ENCODE measurements at regions not wholly inside any gene's neighbourhood (a gene's known extent, or its start where the extent isn't known, plus 50 kb on each side); places are given as distances from the start of the nearest gene placed in this dataset.

- no peak for TF ChIP-seq CTCF (conservative IDR thresholded peaks at IDR 0.05)
- TF ChIP-seq ZFX (IDR thresholded peaks at IDR 0.05) = no peak
These were observed 381.6 kb downstream of the SIPA1L2 start for GRCh38 chr1:232248276-232248820.

Data from C4-2B (cell line).